SJSA1 (cell line): ENCODE measurements at regions not wholly inside any gene's neighbourhood (a gene's known extent, or its start where the extent isn't known, plus 50 kb on each side); places are given as distances from the start of the nearest gene placed in this dataset.
A peak's percentile ranks its signal among the peaks of the same experiment; 100 is the strongest.

Experiments used
- DNase-seq, 2 experiments: peaks; one replicate each; pipeline ENCODE4 v3.0.0-alpha.2; 2015 to 2020; ENCODE audit warnings: low spot score in 2 of 2, low read depth in 1 of 2
- H3K27ac ChIP-seq: fragments of 250-450 bp; sonication (Bioruptor Pico); 2 replicates; pipeline ENCODE4 v1.5.1; 2020; ENCODE audit warnings: mild to moderate bottlenecking, moderate library complexity
- H3K27me3 ChIP-seq: fragments of 250-450 bp; sonication (Bioruptor Pico); replicated peaks from 2 replicates; pipeline ENCODE4 v1.5.1; 2020; ENCODE audit warnings: mild to moderate bottlenecking, moderate library complexity
- H3K36me3 ChIP-seq: fragments of 250-450 bp; sonication (Bioruptor Pico); 2 replicates; pipeline ENCODE4 v1.5.1; 2020; ENCODE audit warnings: mild to moderate bottlenecking
- H3K4me1 ChIP-seq: fragments of 250-450 bp; sonication (Bioruptor Pico); replicated peaks from 2 replicates; pipeline ENCODE4 v1.6.1; 2021; ENCODE audit warnings: mild to moderate bottlenecking
- H3K4me3 ChIP-seq: fragments of 250-450 bp; sonication (Bioruptor Pico); 2 replicates; pipeline ENCODE4 v1.5.1; 2020; ENCODE audit warnings: mild to moderate bottlenecking
- H3K9me3 ChIP-seq: fragments of 250-450 bp; sonication (Bioruptor Pico); replicated peaks from 2 replicates; pipeline ENCODE4 v1.5.1; 2020; ENCODE audit warnings: mild to moderate bottlenecking

- DNase-seq: no peak
- H3K36me3 ChIP-seq: no peaks in the 10 kb centered on the region
- H3K27ac ChIP-seq: no peak overlapping the region
- H3K27me3 ChIP-seq: no peaks in the 10 kb centered on the region
- peaks cover 10% of the 10 kb centered on the region; the same call in 1 of the 2 replicates for H3K4me1 ChIP-seq
- H3K9me3 ChIP-seq: no peaks in the 10 kb centered on the region
- no peak overlapping the region for H3K4me3 ChIP-seq
Measured at GRCh38 chr2:236796236-236796635, 226.6 kb downstream of the ACKR3 start.

- DNase-seq: no peak
- Histone ChIP-seq H3K4me3 (no peak overlapping the region), H3K36me3 (no peaks in the 10 kb centered on the region), H3K9me3 (no peaks in the 10 kb centered on the region), H3K4me1 (peaks cover 10% of the 10 kb centered on the region; the same call in 1 of the 2 replicates), H3K27ac (no peak overlapping the region), H3K27me3 (no peaks in the 10 kb centered on the region)
Measured at GRCh38 chr2:236797411-236797810, 227.8 kb downstream of the ACKR3 start.

- no peak for DNase-seq
- no peaks in the 10 kb centered on the region for H3K27me3 ChIP-seq
- H3K27ac ChIP-seq: no peak overlapping the region
Measured at GRCh38 chr2:236798491-236798890, 228.9 kb downstream of the ACKR3 start.

GRCh38 chr2:236799391-236800026 is 229.9 kb downstream of the ACKR3 start:
- no peak overlapping the region for H3K27ac ChIP-seq
- no peaks in the 10 kb centered on the region for H3K36me3 ChIP-seq
- H3K27me3 ChIP-seq: no peaks in the 10 kb centered on the region
- H3K4me3 ChIP-seq: no peak overlapping the region
- DNase-seq: no peak
- no peaks in the 10 kb centered on the region for H3K9me3 ChIP-seq
- H3K4me1 ChIP-seq: peaks cover 2% of the 10 kb centered on the region; the same call in 1 of the 2 replicates

More at GRCh38 chr2:236798491-236798890, 228.9 kb downstream of the ACKR3 start:
- Histone ChIP-seq H3K9me3 (no peaks in the 10 kb centered on the region), H3K4me1 (peaks cover 10% of the 10 kb centered on the region; the same call in 1 of the 2 replicates), H3K4me3 (no peak overlapping the region), H3K36me3 (no peaks in the 10 kb centered on the region)

- H3K36me3 ChIP-seq: no peaks in the 10 kb centered on the region
- no peaks in the 10 kb centered on the region for H3K27me3 ChIP-seq
- DNase-seq: no peak
- H3K4me1 ChIP-seq: peaks cover 14% of the 10 kb centered on the region
- H3K9me3 ChIP-seq: peaks cover 2% of the 10 kb centered on the region; the same call in 1 of the 2 replicates
- H3K27ac ChIP-seq: no peak overlapping the region
- H3K4me3 ChIP-seq: no peak overlapping the region
Measured at GRCh38 chr2:236802862-236803261, 233.2 kb downstream of the ACKR3 start.

- Histone ChIP-seq H3K36me3 (no peaks in the 10 kb centered on the region), H3K4me3 (no peak overlapping the region), H3K27me3 (no peaks in the 10 kb centered on the region), H3K4me1 (peaks cover 14% of the 10 kb centered on the region), H3K27ac (no peak overlapping the region), H3K9me3 (peaks cover 7% of the 10 kb centered on the region; the same call in 1 of the 2 replicates)
- DNase-seq: no peak
Measured at GRCh38 chr2:236803621-236804020, 234.0 kb downstream of the ACKR3 start.

GRCh38 chr2:236805800-236806531 is 236.3 kb downstream of the ACKR3 start:
- peak overlapping the region; percentile 18 for H3K27ac ChIP-seq
- H3K36me3 ChIP-seq: no peaks in the 10 kb centered on the region
- no peaks in the 10 kb centered on the region for H3K27me3 ChIP-seq
- H3K4me1 ChIP-seq: peaks cover 14% of the 10 kb centered on the region
- peaks cover 14% of the 10 kb centered on the region; the same call in 1 of the 2 replicates for H3K9me3 ChIP-seq
- peak in 1 of 2 experiments; percentile 43 for DNase-seq
- no peak overlapping the region for H3K4me3 ChIP-seq

GRCh38 chr2:236809716-236810115 is 240.1 kb downstream of the ACKR3 start:
- no peak overlapping the region for H3K4me3 ChIP-seq
- H3K27ac ChIP-seq: no peak overlapping the region
- H3K36me3 ChIP-seq: no peaks in the 10 kb centered on the region
- peaks cover 14% of the 10 kb centered on the region; the same call in 1 of the 2 replicates for H3K9me3 ChIP-seq
- peaks cover 19% of the 10 kb centered on the region for H3K4me1 ChIP-seq
- no peak for DNase-seq
- H3K27me3 ChIP-seq: no peaks in the 10 kb centered on the region

- Histone ChIP-seq H3K9me3 (peaks cover 14% of the 10 kb centered on the region; the same call in 1 of the 2 replicates), H3K27ac (no peak overlapping the region), H3K36me3 (no peaks in the 10 kb centered on the region), H3K27me3 (no peaks in the 10 kb centered on the region), H3K4me1 (peaks cover 13% of the 10 kb centered on the region), H3K4me3 (no peak overlapping the region)
- DNase-seq: no peak
Measured at GRCh38 chr2:236811062-236811656, 241.5 kb downstream of the ACKR3 start.

GRCh38 chr2:236813766-236814165 is 244.1 kb downstream of the ACKR3 start:
- DNase-seq: no peak
- no peaks in the 10 kb centered on the region for H3K27me3 ChIP-seq
- no peak overlapping the region for H3K27ac ChIP-seq
- no peaks in the 10 kb centered on the region for H3K36me3 ChIP-seq
- no peak overlapping the region for H3K4me3 ChIP-seq
- peaks cover 5% of the 10 kb centered on the region; the same call in 1 of the 2 replicates for H3K4me1 ChIP-seq
- H3K9me3 ChIP-seq: 0 out of 2 replicates have a peak, but pooled peaks cover 5% of the 10 kb centered on the region

- no peak overlapping the region for H3K27ac ChIP-seq
- H3K9me3 ChIP-seq: 0 out of 2 replicates have a peak, but pooled peaks cover 5% of the 10 kb centered on the region
- H3K4me1 ChIP-seq: peaks cover 5% of the 10 kb centered on the region; the same call in 1 of the 2 replicates
- DNase-seq: no peak
- no peaks in the 10 kb centered on the region for H3K27me3 ChIP-seq
- H3K36me3 ChIP-seq: no peaks in the 10 kb centered on the region
- H3K4me3 ChIP-seq: no peak overlapping the region
Measured at GRCh38 chr2:236814593-236814992, 245.0 kb downstream of the ACKR3 start.

- H3K4me3 ChIP-seq: no peak overlapping the region
- no peaks in the 10 kb centered on the region for H3K36me3 ChIP-seq
- no peaks in the 10 kb centered on the region for H3K9me3 ChIP-seq
- no peak for DNase-seq
- no peak overlapping the region for H3K27ac ChIP-seq
- peaks cover 5% of the 10 kb centered on the region; the same call in 1 of the 2 replicates for H3K4me1 ChIP-seq
- H3K27me3 ChIP-seq: no peaks in the 10 kb centered on the region
Measured at GRCh38 chr2:236815746-236816145, 246.1 kb downstream of the ACKR3 start.

- Histone ChIP-seq H3K36me3 (no peaks in the 10 kb centered on the region), H3K4me1 (no peaks in the 10 kb centered on the region), H3K9me3 (no peaks in the 10 kb centered on the region), H3K27me3 (no peaks in the 10 kb centered on the region), H3K27ac (no peak overlapping the region), H3K4me3 (no peak overlapping the region)
- DNase-seq: no peak
Measured at GRCh38 chr2:236816197-236817170, 246.9 kb downstream of the ACKR3 start.
